Activated CD4-positive, alpha-beta T cell treated with anti-CD3 and anti-CD28 coated beads for 4 hours (primary cell): ENCODE measurements at regions not wholly inside any gene's neighbourhood (a gene's known extent, or its start where the extent isn't known, plus 50 kb on each side); places are given as distances from the start of the nearest gene placed in this dataset.

Experiments used
- DNase-seq, 2 donors: peaks; one replicate each; pipeline ENCODE4 v3.0.0-alpha.2; 2020

DNA sequence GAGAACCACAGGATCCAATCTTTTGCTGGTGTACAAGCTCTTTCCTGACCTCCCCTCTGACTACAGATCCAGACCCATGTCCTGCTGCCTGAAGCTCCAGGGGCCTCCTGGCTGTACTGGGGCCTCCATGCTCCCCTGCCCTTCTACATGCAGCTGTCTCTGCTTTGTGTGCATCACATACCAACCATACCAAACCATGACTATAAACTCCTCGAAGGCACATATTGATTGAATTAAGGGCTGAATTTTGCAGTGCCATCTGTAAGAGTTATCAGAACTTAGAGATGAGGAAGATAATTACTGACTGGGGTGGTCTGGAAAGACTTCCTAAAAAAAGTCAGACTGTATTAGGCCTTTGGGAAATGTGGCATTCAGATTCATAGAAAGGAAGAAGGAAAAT lies 139.9 kb upstream of the CXCR4 start:
- no peak for DNase-seq

DNA sequence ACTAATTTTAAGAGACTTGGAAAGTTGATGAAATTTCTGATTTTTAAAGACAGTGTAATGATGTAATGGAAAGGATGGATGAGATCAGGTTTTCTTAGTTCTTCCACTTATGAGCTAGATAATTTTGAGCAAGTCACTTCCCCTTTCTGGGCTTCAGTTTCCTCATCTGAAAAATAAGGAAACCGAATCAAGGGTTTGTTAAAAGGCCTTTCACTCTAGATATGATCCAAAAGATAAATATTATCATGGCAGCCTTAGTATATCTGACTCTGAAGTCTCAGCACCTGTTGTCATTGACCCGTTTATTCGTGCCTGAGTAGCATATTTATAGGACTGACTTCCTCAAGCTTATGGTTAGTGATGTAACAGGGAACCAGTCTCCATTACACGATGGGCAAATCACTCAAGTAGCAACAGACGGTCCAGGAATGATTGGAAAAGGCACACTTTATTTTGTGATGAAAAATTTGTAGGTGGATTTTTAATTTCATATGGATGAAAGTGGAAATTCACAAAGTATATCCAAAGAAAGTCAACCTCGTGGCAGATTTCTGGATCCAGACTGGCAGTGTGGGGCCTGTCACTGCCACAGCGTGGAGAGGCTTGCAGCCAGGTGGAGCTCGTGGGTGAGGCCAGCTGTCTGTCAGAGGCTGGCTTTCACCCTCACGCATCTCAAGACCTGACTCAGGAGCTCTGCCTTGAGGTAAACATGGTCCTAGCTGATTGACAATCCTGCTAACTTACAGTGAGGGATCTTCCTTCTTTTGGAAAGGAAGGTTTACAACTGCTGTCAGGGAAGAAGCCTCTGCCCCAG lies 137.9 kb upstream of the CXCR4 start:
- DNase-seq: peak; percentile 19 to 37

DNA sequence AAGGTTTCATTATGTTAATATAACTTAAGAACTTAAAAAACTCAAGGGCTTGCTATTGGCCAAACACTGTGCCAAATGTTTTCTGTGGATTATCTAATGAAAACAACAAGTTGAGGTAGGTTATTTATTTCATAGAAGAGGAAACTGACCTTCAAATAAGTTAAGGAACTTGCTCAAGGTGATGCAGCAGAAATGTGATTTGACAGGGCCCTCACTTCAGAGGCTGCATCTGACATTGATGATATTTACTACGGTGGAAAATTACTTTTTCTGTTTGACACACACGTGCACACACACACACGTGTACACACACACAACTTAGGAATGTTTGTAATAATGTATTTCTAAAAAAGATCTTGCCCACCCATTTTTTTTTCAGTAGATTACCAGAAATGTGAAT lies 137.2 kb upstream of the CXCR4 start:
- no peak for DNase-seq

DNA sequence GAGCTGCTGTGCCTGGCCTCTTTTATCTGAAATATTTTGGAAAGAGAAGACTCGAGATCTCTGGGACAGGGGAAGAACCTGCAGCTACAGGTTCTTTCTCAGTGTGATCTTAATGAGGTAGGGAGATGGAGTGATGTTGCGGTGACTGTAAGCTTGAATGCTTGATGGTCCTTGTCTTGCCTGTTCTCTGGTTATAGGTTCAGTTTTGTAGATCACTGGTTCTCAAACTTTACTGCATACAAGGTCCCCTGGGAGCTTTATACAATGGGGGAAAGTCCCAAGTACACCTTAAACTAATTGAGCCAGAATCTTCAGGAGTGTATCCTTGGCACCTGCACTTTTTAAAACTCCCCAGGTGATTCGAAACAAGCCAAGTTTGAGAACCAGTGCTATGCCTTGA lies 136.7 kb upstream of the CXCR4 start:
- no peak for DNase-seq

DNA sequence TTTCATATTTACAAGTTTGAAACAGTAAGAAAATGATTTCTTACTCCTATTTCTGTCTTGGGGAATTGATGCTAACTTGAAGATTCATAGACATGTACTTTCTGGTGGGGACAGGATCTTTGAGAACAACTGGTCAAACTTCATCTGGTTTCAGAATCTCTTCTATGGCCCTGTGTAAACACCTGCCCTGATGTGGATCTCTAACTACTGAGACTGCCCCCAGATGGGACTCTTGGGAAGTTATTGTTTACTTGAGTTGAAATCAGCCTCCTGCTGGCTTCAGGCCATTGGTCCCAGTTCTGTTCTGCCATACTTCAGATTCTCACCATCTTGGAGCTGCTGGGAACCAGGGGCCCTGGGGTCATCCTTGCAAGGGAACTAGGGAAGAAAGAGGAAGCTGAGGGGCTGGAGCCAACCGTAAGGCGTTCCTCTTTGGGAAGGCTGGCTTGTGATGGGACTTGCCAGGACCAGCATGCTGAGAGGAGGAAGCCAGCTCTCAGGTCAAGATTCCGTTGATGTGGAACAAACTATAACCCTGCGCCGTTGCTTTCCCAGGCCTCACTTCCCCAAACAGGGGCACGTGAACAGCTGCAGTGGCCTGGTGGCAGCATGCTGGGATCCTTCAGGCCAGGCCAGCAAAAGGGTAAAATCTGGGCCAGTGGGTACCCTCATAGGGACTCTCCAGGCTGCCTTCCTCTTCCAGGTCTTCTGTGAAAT lies 135.5 kb upstream of the CXCR4 start:
- DNase-seq: no peak

DNA sequence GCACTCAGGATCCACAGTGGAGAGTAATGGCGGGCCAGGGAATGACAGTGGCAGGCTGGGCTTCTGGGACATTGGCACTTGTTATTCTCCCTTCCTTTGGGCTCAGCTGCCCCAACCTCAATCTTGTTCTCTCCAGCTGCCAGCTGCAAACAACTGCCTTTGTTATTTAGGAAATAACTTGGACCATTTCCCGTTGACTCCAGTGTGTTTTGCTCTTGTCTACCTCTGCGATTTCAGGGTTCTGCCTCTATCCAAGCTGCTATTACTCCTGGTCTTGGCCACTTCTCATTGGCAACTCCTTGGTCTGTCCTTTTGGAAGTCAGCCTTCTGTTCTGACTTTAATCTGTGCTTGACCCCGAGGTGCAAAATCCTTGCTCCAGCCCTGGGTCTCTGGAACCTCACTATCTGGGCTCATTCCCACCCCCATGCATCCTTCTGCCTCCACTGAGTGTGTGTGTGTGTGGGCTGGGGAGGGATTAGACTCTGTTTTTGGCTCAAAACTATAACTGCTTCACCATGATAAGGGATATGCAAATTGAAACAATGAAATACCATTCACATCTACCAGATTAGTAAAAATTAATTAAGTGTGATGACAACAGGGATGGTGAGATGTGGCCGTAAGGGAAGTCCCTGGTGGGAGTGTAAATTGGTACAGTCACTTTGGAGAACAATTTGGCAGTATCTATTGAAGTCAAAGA lies 134.1 kb upstream of the CXCR4 start:
- DNase-seq: no peak

DNA sequence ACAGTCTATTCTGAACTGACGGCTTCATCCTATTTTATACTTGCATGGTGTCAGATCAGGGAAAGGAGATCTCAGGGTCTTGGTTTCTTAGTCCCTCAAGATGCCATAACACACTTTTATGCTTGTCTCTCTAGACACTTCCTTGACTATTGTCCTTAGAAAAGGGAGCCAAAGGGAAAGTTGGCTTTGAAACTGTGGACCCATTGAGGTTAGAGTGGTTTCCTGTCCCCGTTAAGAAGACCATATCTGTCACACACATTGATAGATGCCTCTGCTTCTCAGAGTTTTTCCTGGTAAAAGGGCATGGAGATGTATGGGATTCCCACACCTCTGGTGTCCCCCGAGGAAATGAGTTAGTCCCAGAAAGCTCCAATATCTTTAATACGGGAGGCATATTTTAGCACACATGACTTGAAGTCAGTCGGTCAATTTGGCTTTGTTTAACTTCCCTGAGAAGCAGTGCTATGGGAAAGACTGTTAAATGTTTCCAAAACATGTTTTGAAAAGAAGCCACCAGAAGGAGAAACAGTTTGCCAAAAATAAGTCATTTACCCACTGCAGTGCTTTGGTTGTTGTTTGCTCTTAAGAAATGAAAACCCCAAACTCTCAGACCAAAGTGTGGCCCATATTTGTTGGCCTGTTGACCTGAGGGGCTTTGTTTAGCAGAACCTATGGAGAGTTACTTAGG lies 133.4 kb upstream of the CXCR4 start:
- no peak for DNase-seq

DNA sequence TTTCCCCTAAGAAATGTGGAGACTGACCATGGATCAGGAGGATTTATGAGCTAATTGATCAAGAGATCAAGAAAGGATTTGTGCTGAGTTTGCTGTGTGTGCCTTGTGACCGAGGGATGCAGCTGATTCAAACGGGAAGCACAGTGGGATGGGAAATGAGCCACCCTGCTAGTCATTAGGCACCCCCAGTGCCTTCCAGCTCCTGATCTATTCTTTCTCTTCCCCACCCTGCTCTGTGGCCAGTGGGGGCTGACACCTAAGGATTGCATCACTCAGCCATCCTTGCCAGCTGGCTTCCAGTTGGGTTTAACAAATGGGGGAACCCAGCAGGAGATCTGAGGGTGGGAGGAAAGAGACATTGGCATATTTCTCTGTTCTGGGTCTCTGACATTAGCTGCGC lies 132.2 kb upstream of the CXCR4 start:
- DNase-seq: no peak

DNA sequence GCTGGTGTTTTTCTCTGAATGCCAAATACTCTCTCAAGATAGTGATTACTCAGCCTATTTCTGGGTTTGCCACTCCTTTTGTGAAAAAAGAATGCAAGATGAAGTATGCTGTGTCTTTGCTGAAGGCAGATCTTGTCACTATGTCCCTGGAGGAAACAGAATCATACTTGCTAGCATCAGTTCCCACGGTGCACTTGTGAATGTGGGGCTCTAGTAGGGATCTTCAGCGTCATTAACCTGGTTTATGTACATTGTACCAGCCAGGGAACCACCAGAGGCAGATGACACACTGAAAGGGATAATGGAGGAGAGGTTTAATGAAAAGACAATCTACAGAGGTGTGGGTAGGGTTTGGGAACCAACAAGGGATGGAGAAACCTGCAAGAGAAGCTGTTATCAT lies 131.0 kb upstream of the CXCR4 start:
- DNase-seq: no peak

DNA sequence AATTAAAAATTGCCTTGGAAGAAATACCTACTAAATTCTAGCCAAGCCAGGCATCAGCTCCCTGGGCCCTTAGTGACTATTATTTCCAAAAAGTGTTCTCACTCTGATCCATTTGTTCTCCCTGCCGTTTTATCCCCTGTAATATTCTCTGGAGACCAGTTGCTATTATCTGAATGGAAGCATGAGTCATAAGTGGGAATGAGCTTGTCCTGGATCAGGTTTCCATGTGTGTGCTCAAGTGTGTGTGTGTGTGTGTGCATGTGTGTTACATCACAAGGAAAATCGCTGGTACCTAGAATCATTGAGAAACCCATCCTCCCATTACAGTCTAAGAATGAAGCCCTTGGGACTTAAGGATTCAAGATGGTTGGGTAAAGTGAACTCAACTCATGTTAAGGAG lies 130.3 kb upstream of the CXCR4 start:
- no peak for DNase-seq

DNA sequence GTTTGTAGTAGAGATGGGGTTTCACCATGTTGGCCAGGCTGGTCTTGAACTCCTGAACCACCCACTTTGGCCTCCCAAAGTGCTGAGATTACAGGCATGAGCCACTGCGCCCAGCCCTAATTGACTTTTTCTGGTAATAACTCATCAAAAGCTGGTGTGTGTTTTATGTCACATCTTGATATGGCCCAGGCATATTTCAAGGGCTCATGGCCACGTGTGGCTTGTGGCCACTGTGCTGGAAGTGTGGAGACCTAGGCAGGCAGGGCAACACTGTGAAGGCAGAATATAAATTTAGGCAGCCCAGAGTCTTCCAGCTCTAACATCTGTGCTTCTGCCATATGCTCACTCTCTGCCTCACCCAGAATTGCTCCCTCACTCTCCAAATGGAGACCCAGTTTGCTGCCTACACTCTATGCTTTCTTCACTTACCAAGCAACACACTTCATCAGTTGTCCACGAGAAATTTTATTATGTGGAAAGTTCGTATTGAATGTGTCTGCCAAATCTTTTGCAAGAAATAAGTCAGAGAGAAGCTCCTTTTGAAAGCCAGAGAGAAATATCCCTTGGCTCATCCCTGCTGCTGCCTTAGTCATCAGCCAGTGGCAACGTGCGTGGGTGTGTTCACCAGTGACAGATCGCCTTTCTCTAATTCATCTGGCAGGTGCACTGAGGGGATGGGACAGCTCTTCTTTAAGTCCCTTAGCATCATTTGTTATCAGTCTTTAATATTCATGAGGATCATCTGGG lies 129.4 kb upstream of the CXCR4 start:
- peak; percentile 32 to 47 for DNase-seq

DNA sequence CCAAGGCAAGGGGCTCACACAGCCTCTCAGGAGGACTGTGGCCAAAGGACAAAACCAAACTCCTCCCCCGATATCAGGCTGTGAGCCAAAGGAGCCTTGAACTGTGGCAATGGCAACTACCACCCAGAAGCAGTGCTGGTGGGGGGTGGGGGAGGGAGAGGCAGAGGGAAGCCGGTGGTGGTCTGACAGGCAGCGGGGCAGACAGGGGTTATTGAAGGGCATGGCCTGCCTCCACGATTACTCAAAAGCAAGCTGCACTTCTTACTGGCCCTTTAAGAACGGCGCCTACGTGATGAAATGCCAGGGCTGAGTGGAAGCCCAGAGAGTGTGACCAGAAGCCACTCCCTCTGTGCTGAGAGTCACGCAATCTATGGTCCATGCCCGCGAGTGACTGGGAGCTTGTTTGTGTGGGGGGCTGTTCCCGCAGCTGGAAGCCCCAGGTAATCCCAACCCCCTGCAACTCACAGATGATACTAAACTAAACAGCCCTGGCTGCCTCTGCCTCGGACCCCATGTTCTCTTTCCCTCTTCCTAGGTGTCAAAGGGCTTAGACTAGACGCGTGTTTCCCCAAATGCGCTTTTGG lies 128.2 kb upstream of the CXCR4 start:
- DNase-seq: no peak

DNA sequence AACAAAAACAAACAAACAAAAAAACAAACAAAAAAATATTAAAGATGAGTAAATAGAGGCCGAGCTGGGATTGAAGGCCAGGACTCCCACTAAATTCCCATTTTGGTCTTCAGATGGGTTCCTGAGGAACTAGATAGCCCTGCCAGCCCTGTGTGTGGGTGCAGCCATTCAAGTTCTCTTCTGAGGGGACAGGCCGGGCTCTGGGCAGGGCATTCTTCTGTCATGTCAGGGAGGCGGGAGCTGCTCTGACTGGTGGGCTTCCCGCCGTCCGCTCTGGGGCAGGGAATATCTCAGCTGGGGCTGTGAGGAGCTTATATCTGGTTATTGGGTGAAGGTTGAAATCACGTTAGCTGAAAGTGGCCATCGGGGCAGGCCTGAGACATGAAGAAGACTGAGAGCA lies 127.3 kb upstream of the CXCR4 start:
- no peak for DNase-seq

DNA sequence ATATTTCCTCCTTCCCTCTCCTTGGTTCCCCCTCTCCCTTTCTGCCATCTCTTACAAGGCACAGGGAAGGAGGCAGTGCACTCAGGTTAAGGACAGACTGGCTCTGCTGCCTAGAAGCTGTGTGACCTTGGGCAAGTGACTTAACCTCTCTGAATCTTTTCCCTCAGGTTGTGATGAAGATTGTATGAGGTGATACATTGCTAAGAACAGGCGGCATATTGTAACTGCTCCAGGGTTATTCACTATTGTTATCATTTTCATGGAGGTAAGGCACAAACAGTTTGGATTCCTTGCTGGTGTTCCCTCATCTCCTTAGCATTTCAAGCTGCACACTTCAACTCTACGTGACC lies 126.6 kb upstream of the CXCR4 start:
- DNase-seq: no peak

DNA sequence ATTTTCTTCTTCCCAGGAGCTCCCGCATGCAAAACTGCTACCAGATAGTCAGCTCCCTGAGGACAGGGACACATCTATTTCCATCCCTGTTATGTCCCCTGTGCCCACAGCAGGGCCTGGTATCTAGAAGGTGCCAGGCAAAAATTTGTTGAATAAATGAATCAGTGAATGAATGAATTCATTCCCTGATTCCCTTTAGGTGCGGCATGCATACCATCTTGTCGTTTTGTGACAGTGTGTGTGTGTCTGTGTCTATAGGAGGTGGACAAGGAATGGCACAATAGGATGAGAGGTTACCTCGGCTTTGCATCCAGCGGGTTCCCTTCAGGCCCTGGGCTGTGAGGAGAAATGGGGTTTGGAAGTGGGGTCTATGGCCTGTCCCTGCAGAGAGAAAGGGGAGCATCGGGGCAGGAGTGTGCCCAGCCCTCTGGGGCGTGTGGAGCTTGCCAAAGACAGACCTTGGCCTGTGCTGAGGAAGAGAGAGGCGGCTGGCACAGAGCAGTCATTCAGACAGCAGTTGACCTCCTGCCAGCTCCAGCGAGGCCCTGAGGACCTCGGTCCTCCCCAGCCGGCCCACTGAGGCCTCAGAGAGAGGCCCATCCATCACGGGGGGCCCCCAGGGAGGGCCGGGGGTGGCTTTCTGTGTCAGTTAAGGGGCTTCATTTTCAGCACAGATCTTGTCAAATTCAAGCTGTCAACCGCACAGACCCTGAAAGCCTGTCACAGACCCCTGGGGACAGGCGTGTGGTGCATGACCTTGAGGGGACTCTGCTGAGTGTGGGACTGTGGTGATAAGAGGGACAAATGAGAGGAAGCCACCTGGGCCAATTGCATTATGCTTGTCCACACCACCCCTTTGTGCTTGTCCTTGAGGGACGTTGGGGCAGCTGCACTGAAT lies 125.9 kb upstream of the CXCR4 start:
- no peak for DNase-seq

DNA sequence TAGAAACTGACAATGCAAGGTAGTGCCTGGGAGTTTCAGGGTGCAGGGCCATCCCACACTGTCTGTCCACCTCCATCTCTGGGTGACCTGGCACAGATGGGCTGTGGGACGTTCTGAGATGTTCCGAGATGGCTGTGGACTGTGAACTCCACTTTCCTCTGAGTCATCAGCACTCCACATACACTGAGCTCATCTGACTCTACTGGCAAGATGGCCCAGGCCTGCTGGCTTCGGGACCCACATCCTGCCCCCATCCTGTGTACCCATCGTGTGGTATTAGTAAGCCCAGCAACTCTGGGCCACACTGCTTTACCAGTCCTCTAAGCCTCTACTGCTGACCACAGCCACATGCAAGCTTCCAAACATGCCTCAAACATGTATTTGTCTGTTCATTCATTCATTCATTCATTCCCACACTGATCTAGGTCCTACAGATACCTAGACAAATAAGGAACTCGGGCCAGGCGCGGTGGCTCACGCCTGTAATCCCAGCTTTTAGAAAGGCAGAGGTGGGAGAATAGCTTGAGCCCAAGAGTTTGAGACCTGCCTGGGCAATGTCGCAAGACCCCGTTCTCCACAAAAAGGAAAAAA lies 124.8 kb upstream of the CXCR4 start:
- DNase-seq: peak; percentile 17 to 42

DNA sequence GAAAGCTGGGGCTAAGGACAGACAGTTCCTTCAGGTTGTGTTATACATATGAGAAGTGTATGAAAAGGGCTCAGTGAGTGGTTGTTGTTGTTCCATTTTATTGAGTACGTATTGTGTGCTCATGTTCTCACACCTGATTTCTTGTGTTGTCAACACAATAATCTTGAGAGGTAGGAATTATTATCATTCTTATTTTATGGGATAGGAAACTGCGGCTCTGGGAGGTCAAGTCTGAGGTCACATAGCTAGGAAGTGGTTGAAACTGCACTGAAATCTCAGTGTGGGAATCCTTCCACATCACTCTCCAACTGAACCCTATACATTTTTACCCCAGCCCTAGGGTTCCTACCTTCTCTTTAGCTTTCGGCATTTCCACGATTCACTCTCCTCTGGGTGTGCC lies 124.2 kb upstream of the CXCR4 start:
- no peak for DNase-seq

DNA sequence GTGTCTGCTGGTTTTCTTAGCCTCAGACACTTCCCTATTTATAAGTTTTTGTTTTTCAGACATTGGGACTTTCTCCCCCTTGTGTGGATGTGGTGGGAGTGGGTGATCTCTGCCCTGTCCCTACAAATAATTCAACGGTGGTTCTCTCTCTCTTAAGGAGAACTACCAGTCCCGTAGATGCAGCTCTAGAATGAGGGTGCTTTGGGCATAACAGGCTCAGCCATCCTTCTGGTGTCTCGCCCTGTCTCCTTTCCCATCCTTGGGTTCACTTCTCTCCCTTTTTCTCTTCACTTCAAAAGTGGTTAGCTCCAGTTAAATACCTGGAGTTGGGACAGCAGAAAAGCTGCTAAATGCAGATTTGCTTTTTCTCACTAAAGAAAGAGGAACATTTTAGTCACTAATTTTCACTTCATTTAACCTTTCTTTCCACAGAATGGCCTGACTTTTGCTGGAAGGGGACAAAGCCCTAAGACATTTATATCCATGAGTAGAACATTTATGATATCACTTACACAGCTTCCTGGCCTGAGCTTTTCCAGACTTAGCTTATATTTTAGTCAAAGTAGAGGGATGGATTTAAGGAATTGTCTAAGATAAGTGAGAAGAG lies 121.2 kb upstream of the CXCR4 start:
- DNase-seq: peak; percentile 8 to 15

DNA sequence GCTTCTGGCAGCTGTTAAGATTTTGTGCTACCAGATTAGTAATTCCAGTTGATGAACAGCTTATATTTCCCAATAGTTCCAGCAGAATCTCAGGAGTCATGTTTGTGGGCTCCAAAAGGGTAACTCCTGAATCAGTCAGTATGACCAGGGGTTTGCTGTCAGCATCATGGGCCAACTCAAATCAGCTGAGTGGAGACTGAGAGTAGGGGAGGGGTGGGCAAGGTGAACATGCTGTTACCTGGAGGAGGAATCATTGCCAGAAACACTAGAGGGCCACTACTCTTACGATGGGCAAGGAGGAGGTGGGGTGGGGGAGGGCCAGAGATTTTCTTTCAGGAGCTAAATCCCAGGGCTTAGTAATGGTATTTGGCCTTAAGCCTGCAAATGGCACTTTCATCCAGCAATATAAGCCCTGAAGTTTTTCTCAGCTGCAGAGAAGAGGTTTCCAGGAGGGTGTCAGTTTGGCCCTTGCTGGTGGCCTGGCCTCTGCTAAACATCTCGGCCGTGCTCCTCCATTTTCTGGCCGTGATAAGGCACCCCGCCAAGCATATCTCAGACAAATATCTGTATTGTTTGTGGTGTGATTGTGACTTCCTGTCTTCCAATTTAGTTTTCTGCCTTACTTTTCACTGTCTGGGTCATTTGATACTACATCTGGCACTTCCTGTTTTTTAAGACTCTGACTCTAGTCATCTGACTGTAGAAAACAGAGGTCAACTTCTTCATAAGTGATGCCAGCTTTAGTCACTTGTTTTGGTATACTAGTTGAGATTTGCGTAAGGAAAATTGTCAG lies 120.5 kb upstream of the CXCR4 start:
- peak; percentile 15 to 41 for DNase-seq

DNA sequence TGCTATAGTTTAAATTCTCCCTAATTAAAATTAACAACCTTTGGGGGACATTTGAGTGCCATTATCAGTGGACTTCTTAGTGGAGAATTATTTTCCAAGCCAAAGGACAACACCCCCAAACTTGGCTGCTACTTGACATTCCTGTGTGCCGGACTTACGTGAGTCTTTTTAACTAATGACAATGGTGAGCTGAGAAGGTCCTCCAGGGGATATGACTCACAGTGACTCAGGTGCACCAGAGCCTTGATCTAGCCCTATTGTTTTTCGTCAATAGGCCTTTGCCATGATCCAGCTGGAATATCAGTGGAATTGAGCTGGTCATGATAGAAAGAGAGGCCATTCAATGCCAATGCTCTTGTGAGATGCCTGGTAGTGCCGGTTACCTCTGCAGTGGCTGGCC lies 118.1 kb upstream of the CXCR4 start:
- DNase-seq: no peak
